NCI-H2029 (cell line): ENCODE measurements at regions not wholly inside any gene's neighbourhood (a gene's known extent, or its start where the extent isn't known, plus 50 kb on each side); places are given as distances from the start of the nearest gene placed in this dataset.
A peak's percentile ranks its signal among the peaks of the same experiment; 100 is the strongest.
"Not testable (repeated sequence)": the region's sequence is repeated elsewhere in the genome, so short reads cannot be mapped to it uniquely, and the experiment has no call there.

Experiments used
- DNase-seq: peaks from one replicate; lab custom pipeline; 2025; lab: John Stamatoyannopoulos, UW

DNA sequence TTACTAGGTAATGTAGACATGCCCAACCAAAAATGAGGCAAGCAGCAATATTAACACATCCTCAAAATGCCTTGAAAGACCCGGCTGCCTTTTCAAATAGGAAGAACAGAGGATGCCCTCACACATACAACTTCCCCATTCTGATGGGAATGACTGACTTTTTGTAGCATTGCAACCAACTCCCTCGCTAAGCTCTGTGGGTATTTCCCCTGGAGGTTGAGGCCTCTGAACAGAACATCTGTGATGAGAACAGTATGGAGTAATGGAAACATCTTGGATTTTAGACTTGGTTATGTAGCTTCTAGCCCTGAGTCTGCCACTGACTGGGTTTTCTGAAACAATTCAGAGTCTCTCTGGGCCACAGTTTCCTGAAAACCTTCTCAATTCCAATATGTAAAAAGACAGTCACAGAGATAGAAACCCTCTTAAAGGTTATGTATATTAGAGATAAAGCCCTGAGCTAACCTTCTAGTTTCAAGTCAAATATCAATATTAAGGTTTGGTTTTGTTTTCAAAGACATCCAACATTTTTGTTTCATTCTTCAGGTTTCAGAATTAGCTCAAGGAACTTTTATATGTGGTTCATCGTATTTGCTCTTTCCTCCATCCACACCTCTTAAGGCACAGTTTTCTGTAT is 311.5 kb downstream of the SETD4 start:
- no peak for DNase-seq

DNA sequence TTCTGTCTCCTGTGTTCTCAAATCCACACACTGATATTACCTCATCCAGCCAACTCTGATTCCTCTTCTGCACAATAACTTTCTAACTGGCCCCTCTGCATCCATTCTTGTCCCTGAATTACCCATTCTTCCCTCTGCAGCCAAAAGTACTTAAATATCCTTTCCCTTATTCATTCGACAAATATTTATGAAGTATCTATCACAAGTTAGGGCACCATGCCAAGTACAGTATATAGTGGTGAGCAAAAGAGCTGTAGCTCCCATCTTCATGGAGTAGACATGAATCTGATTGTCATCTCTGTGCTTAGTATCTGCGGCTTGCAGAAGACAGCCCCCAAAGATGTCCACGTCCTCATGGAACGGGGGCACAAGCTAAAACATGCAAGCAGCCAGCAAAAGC is 316.8 kb downstream of the SETD4 start:
- no peak for DNase-seq

DNA sequence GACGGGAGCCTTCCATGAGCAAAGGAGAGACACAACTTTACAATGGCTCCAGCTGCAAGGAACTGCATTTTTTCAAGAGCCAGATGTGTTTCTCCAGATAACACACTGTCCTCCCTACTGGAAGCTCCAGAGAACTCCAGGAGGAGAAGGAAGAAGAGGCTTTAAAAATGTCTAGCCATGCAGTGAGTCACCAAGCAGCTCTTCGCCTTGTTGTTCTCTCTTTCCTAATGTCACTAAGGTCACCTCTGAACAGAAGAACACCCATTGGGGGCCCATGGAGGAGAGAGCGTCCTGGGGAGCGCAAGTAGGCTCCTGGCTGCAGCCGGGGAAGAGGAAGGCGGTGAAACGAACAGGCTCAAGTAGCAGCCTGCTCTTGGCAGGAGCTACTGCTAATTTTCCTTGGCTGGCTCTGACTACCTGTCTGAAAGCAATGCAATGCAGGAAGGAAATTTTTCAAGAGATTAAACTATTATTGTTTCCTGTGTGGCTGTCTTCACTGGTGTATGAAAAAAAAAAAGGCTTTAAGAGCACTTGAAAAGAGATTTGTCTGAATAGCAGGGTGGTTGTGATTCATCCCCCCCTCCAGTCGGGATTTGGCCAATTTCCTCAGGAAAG is 321.9 kb downstream of the SETD4 start:
- DNase-seq = peak; percentile 44

- DNase-seq = no peak
These were observed 322.4 kb downstream of the SETD4 start for GRCh38 chr21:35737899-35738346.

- DNase-seq = no peak
These were observed 322.9 kb downstream of the SETD4 start for GRCh38 chr21:35737449-35737848.

DNA sequence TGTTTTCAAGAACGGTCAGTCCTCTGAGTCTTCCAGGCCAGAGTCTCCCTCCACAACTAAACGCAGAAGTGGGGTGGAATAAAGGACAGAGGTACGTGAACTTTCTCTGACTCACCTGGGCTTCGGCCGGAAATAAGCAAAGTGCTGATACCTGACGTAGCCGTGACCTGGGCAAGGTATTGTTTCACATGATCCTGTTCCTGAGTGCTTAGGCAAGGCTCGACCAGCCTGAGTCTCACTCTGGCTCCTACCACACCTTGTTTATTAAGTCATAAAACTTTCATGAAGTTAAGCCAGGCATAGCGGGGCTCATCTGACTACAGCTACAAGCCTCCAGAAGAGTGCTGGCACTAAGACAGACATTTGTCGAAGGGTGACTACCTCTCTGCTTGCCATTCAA is 327.5 kb downstream of the SETD4 start:
- no peak for DNase-seq

DNA sequence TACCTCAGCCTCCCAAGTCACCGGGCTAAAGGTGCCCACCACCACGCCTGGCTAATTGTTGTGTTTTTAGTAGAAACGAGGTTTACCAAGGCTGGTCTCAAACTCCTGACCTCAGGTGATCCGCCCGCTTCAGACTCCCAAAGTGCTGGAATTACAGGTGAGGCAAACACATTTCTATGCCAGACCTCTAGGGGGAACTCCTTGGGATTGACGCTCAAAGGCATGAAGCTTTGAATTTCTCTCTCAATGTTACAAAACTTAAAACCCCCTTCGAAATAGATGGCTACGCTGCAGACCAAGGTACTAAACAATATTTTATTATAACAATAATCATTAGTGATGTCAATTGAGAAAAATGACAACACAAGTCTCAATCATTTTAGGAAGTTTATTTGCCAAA is 330.0 kb downstream of the SETD4 start:
- no peak for DNase-seq

GRCh38 chr21:35727830-35728229 is 332.5 kb downstream of the SETD4 start:
- DNase-seq = no peak

GRCh38 chr21:35724156-35724555 is 336.2 kb downstream of the SETD4 start:
- DNase-seq = no peak

GRCh38 chr21:35721701-35722100 is 338.6 kb downstream of the SETD4 start:
- DNase-seq = no peak

- DNase-seq = no peak
These were observed 340.1 kb downstream of the SETD4 start for GRCh38 chr21:35720208-35720731.

DNA sequence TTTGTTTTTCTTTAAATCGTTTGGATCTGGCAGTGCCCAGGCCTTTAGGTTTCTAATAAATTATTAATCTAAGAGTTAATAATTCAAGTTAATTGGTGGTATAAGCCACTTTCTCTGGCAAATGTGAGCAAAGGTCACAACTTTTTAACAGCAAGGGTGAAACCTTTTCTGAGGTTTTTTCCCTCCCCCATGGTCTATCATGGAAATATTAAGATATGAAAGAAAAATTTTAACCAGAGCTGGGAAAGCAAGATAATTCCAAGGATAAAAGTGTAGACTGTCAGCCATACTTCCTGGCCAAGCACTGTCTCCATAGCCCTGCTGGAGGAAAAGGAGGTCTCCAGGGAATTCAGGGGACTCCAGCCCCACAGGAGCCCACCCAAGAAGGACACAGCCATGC is 341.2 kb downstream of the SETD4 start:
- no peak for DNase-seq

- DNase-seq = no peak
These were observed 343.3 kb downstream of the SETD4 start for GRCh38 chr21:35716876-35717565.

GRCh38 chr21:35713914-35714313 is 346.4 kb downstream of the SETD4 start:
- no peak for DNase-seq

DNA sequence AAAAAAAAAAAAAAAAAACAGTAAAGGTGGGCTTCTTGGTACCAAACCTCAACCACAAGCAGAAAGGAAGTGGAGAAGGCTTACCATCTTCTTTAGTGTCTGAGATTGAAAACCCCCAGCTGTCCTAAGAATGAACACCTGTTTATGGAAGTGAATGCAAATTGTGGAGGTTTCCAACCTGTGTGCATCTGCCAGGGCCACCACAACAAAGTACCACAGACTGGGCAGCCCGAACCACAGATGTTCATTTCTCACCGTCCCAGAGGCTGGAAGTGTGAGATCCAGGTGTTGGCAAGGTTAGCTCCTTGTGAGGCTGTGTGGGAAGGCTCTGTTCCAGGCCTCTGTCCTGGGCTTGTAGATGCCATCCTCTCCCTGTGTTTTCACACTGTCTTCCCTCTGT is 348.7 kb downstream of the SETD4 start:
- no peak for DNase-seq

- DNase-seq = no peak
These were observed 349.1 kb downstream of the SETD4 start for GRCh38 chr21:35711213-35711612.

- DNase-seq = not testable (repeated sequence)
These were observed 350.3 kb downstream of the SETD4 start for GRCh38 chr21:35709990-35710389.

DNA sequence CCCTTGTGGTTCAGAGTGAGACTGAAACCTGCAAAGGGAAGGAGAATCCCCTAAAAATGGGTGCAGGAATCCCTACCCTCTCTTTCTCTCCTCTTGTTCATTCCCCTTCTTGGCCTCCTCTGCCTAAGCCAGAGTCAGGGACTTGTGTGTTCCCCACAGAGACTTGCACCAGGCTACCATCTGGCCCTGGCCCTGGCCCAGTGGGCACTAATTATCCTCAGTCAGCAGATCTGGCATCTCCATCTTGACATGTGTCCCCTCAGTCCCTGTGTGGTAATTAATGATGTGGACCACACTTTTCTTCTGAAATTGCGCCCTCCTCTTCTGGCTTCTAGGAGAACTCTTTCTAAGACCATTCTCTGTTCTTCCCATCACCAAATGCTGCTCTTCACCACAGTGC is 354.4 kb downstream of the SETD4 start:
- no peak for DNase-seq

DNA sequence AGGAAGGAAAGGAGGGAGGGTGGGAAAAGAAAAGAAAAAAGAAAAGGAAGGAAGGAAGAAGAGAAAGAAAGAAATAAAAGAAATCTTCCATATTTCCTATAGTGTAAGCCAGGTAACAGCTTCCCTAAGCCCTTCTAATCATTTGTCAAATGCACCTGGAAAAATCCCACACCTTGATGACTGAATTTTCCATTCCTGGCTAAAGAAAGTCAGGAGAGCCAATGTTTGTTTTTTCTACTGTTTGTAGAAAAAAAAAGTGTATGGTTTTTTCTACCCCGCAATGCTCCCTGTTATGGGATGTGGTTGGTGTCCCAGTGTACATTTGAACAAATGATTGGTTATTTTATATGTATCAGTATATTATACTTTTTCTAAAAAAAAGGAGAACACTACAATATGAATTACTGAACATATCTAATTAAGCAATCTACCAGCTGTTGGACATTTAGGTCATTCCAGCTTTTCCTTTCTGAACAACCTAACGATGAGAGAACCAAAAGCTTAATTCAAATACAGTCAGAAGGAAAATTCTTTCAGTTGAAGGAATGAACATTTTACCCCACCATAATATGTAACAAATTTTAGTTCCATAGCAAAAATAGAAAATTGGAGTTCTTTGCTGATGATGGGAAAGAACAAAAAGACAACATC is 355.0 kb downstream of the SETD4 start:
- no peak for DNase-seq

DNA sequence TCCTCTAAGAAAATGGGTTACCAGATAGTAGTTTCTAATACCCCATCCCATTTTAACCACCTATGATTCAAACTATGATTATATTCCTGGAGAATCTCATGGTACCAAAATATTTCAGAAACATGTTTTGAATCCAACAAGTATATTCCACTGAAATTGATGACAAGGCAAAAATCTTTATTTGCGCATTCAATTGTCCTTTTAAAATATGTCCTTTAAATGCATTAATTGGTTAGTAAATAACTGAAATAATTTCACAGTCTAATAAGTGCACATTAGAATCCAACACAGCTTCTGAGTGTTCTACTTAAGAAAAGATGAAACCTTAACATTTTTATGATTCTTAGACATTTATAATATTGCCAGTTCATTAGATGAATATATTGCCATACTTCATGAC is 356.6 kb downstream of the SETD4 start:
- DNase-seq = no peak

DNA sequence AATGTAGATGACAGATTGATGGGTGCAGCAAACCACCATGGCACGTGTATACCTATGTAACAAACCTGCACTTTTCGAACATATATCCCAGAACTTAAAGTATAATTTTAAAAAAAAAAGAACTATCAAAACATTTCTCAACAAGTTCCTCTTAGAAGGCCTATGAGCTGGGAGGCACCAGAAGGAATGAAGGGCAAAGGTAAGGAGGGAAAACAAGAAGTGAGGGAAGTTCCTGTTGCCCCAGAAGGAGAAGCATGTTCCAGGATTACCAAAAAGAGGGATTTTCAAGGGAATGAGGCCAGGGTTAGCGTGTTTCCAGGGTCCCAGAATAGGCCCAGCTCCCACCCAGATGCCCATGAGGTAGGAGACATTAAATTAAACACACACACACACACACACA is 361.0 kb downstream of the SETD4 start:
- DNase-seq = no peak

DNA sequence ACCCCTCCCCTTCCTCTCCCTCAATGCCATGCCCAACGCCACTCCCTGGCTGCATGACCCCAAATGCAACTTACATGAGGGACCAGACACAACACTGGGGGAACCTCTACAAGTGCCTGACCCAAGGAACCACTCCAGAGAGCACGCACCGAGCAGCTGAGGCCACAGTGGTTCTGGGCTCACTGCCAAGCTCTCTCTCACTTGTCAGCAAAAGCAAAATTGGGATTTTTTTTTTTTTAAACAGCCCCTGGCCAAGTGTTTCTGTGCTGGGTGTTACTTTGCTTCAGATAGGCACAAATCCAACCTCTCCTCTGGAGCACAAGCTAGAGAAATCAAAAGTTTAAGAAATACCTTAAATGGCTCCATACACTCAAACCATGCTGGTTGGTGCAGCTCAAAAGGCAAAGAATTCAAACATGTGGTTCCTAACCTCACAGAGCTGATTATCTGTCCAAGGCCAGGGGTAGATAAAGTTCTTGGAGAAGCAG is 363.0 kb downstream of the SETD4 start:
- DNase-seq = peak; percentile 81

GRCh38 chr21:35696644-35697043 is 363.7 kb downstream of the SETD4 start:
- DNase-seq = no peak
